Activated T-cell treated with anti-CD3 and anti-CD28 coated beads, Interleukin-2, amount 50 U/mL, for 48 hours (primary cell): ENCODE measurements at regions not wholly inside any gene's neighbourhood (a gene's known extent, or its start where the extent isn't known, plus 50 kb on each side); places are given as distances from the start of the nearest gene placed in this dataset.
"Not testable (repeated sequence)": the region's sequence is repeated elsewhere in the genome, so short reads cannot be mapped to it uniquely, and the experiment has no call there.

Experiments
- DNase-seq, 2 experiments: peaks; one replicate each; pipeline ENCODE4 v3.0.0-alpha.2; 2020

- no peak for DNase-seq
Observed at GRCh38 chr12:126952096-126953007, 1314.6 kb upstream of the TMEM132C start.

GRCh38 chr12:126953365-126953889 is 1313.5 kb upstream of the TMEM132C start:
- DNase-seq = no peak

DNA sequence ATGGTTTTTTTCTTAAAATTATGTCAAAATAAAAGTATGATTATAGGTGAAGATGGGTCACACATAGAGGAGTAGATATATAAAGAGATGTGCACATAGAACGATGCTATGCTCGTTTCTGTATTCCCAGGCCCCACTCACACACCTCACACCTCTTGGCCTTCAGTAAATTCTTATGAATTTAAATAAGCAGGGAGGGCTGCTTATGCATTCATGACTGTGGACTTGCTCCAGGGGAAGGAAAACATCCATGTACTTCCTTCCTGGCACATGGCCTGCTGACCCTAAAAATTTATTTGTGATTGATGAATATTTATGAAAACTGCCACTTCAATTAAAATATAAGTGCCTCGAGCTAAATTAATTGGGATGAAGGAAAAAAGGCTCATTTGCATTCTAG is 1306.7 kb upstream of the TMEM132C start:
- no peak for DNase-seq

GRCh38 chr12:126960709-126961108 is 1306.3 kb upstream of the TMEM132C start:
- DNase-seq = no peak

DNA sequence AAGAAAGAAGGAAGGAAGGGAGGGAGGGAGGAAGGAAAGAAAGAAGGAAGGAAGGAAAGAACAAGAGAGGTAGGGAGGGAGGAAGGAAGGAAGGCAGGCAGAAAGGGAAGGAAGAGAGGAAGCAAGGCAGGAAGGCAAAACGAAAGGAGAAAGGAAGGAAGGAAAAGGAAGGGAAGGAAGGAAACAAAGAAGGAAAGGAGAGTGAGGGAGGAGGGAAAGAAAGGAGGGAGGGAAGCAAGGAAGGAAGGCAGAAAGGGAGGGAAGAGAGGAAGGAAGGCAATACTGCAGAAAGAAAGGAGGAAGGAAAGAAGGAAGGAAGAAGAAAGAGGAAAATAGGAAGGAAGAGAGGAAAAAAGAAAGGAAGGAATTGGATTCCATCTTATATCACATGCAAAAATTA is 1303.1 kb upstream of the TMEM132C start:
- DNase-seq = no peak

DNA sequence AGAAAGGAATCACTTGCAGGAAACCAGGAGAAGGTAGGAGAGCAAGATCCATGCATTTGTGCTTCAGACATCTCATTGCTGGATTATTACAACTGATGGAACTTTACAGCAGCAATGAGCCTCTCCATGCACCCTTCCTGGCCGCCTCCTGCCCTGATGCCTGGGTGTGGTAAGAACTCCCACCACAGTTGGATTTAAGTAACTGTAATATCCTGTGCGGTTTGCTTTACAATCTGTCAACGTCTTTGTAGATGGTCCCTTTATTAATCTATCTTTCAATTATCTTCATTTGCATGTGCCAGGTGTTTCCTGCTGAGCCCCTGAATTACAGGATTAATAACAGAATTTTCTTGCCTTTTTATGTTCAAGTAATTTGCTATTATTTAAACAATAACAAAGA is 1300.5 kb upstream of the TMEM132C start:
- DNase-seq = no peak

DNA sequence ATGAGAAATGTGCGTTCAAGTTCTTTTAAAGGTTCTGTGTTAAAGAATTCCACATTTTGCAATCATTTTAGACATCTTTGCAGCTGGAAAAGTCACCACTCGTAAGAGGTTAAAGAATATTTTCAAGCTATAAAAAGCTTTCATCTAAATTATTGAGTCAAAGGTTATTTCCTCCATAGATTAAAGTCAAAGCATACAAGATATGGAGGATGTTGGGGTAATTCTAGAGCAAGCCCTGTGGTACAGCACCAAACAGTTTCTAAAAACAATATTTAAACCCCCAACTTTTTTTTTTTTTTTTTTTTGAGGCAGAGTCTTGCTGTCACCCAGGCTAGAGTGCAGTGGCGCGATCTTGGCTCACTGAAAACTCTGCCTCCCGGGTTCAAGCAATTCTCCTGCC is 1299.8 kb upstream of the TMEM132C start:
- DNase-seq = no peak

DNA sequence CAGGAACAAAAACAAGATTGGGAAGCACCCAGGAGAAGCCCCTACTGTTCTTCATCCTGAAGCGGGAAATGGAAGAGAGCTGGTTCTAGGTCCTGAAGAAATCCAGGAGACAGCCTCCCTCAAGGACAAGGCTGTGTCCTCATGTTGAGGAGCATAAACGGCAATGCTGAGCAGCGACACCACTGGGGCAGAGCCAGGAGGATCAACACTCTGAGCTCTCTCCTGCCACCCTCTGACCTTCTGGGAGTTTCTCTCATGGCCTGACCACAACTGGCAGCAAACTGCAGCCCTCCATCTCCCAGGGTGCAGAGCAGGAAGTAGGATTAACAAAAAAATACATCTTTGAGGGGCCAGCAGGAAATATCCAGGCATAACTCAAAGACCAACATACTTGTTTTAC is 1292.2 kb upstream of the TMEM132C start:
- no peak for DNase-seq

DNA sequence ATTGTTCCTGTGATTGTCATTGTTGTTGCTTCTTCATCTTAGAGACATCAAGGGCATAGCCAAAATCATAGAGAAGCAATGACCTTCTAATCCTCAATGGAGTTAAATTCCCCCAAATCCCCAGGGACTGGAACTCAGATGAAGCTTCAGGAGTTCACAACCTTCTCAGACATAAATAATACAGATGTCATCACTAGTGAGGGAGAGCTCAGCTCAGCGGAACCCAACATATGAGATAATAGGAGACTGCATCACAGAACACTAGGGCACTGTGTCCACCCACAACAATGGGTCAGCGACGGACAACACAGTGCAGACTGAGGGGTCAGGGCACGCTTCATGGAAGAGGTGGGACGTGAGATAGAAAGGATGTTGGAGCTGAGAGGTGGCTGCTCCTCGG is 1290.4 kb upstream of the TMEM132C start:
- no peak for DNase-seq

- not testable (repeated sequence) for DNase-seq
Observed at GRCh38 chr12:126979564-126979963, 1287.4 kb upstream of the TMEM132C start.

DNA sequence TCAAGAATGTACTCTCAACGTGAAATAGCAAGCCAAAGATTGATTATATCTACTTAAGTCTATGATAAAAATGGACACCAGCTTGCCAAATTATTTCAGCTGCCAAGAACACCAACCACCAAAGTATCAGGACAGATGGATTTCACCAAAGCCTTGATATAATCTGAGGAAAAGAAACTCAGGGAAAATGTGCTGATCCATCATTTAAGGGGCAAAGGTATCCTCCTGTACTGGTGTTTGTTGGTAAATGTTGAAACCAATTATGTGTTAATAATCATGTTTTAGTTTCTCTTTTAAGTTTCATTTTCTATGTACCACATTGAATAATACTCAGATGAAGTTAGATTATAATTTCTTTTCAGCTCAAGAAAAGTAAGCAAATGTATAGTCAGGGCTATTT is 1284.3 kb upstream of the TMEM132C start:
- no peak for DNase-seq

- DNase-seq = not testable (repeated sequence)
Observed at GRCh38 chr12:126983735-126984134, 1283.2 kb upstream of the TMEM132C start.

DNA sequence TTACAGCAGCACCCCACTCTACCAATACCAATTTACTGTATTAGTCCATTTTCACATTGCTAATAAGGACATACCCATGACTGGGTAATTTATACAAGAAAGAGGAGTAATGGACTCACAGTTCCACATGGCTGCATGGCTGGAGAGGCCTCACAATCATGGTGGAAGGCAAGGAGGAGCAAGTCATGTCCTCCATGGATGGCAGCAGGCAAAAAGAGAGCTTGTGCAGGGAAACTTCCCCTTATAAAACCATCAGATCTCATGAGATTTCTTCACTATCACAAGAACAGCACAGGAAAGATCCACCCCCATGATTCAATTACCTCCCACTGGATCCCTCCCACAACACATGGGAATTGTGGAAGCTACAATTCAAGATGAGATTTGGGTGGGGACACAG is 1281.3 kb upstream of the TMEM132C start:
- not testable (repeated sequence) for DNase-seq

DNA sequence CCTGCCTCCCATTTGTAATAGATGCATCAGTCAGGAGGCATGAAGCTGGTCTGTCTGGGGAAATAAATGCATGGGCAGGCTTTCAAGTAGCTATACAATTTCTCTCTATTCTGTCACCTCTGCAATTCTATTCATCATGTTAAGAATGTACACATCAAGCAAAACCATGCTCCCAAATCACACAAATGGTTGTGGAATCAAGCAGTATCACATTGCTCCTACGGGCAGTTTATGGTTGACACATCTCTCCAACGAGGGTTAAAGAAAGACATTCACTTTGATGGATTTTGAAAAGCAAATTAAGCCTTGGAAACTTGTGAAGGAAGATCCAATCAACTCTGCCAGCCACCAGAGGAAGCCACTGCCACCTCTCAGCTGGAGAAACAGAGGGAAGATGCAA is 1277.4 kb upstream of the TMEM132C start:
- no peak for DNase-seq

DNA sequence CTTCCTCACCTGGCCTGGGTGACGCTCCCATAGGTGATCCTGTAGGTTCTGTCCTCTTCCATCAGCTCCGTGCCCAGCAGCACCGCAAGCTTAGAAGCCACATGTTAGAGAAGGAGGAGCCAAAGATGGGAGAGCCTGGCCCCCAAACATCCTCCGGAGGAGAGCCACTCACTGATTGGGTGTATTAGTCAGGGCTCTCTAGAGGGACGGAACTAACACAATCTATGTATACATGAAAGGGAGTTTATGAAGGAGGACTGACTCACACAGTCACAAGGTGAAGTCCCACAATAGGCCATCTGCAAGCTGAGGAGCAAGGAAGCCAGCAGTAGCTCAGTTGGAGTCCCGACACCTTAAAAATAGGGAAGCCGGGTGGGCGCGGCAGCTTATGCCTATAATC is 1273.1 kb upstream of the TMEM132C start:
- no peak for DNase-seq

DNA sequence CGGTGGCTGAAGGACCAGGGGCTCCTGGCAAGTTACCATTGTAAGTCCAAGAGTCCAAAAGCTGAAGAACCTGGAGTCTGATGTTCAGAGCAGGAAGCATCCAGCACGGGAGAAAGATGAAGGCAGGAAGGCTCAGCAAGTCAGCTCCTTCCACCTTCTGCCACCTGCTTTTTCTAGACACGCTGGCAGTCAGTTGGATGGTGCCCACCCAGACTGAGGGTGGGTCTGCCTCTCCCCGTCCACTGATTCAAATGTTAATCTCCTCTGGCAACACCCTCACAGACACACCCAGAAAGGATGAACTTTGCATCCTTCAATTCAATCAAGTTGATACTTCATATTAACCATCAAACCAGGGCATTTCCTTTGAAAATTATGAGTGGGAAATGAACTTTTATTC is 1272.4 kb upstream of the TMEM132C start:
- no peak for DNase-seq

DNA sequence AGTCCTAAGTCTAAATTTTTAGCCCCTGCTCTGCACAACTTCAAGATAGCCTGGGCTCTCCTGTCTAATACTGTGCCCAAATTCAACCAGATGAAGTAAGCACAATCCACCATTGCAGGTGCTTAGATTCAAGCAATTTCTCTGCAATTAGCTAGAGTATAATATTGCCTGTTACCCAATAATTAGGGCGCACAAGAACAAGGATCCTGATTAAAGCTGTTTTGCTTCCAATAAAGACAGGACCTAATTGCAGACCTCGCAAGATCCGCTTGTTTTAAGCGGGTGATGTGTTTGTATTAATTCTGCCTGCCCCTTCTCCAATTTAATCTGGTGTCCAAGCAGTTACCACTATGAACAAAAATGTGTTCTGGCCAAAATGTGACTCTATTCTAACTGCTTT is 1268.9 kb upstream of the TMEM132C start:
- DNase-seq = no peak

DNA sequence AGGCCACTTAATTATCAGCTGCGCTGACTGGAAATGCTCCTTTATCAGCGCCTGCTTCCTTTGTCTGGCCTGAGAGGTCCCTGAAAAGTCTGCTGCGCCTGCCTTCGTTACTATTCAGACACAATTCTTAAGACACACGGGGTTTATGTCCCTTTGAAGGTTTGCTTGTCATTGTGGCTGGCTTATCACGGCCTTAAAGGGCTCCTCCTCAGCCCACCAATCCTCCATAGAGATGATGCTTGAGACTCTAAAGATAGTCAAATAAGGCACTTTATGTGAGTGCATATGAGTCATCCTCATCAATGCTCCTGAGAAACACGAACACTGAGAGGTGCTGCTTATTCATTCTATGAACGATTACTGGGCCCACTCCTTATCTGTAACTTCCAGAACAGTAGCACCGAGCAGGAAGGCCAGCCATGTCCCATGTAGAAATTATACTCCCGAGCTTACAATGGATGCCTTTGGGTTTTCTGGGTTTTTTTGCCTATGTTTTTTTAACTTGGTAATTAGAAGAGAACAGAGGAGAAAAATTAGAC is 1268.2 kb upstream of the TMEM132C start:
- no peak for DNase-seq

DNA sequence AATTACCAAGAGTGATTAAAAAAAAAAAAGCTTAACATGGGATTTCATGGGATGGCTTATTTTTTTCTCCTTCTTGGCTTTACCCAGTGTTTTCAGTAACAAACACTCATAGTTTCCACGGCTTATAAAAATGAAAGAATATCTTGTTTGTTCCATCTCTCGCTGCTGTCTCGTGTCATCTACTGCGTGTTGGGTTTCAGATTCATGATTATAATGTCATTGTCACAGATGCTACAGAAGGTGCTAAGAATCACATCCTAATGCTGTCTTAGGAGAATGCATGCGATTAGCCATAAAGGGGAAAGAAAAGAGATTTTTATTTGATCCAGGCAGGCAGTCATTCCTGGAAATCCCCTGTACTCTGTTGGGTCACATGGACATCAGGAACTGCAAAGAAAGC is 1267.6 kb upstream of the TMEM132C start:
- no peak for DNase-seq

GRCh38 chr12:127005406-127005805 is 1261.6 kb upstream of the TMEM132C start:
- no peak for DNase-seq

DNA sequence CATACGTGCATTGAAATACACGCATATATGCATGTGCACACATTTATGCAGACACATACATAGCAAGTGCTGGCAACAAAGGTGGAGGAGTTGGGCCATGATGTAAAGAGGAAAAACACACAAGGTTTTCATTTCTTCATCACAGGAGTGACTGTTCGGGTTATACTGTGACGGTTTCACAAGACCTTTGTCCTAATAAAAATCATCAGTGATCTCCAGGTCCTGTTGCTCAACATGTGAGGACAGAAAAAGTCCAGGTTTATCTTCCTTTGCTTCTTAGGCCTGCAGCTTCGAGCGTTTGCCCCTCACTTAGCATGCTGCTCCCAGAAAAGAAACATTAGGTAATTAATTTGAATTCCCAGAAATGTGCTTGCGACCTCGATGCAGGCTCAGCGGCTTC is 1260.0 kb upstream of the TMEM132C start:
- no peak for DNase-seq

- no peak for DNase-seq
Observed at GRCh38 chr12:127008755-127009403, 1258.1 kb upstream of the TMEM132C start.

DNA sequence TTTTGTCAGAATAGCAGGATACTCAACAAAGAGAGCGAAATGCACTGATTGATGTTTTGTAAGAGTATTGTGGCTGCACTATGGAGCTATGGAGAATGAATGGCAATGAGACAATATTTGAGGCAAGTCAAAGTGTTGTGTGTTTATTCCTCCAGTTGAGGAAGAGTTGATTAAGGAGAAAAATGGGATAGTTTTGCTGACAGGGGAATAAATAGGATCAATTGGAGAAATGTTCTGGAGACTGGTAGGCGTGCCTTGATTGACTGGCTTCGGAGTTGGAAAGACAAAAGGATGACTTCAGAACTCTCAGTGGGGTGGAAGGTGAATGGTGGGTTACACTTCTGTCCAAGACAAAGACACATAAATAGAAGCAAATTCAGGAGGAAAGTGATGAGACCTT is 1254.9 kb upstream of the TMEM132C start:
- DNase-seq = no peak

DNA sequence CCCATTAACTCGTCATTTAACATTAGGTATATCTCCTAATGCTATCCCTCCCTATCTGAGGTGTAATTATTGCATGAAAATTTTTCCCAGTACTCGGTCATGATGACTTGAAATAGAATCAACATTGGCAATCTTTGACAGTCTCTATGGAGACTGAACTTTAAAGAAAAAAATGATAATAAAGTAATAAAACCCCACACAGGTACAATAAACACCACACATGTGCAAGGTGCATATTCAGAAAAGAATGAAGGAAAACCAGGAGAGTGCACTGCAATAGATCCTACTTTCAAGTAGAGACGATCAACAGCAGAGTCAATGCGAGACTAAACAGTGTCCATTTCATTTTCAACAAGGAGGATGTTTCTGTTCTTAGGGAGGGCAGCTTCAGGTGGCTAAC is 1253.8 kb upstream of the TMEM132C start:
- no peak for DNase-seq
